CD4-positive, alpha-beta T cell treated with Interleukin-15 for 1 hour (primary cell): ENCODE measurements at regions not wholly inside any gene's neighbourhood (a gene's known extent, or its start where the extent isn't known, plus 50 kb on each side); places are given as distances from the start of the nearest gene placed in this dataset.

ENCODE experiments used
- DNase-seq: peaks from one replicate; pipeline ENCODE4 v3.0.0-alpha.2; 2020

GRCh38 chr10:110442746-110443145, 55.0 kb upstream of the DUSP5 start:
- no peak for DNase-seq

- no peak for DNase-seq
These were observed 54.3 kb upstream of the DUSP5 start for GRCh38 chr10:110443239-110444003.

GRCh38 chr10:110444004-110444337, 53.7 kb upstream of the DUSP5 start:
- no peak for DNase-seq

- DNase-seq: no peak
These were observed 51.8 kb upstream of the DUSP5 start for GRCh38 chr10:110445871-110446270.

- DNase-seq: no peak
These were observed 51.4 kb upstream of the DUSP5 start for GRCh38 chr10:110446277-110446676.

GRCh38 chr10:110446954-110447608, 50.6 kb upstream of the DUSP5 start:
- DNase-seq: no peak

- DNase-seq: no peak
These were observed 49.8 kb upstream of the DUSP5 start for GRCh38 chr10:110447886-110448285.
